AG09309 (cell line): ENCODE measurements at regions not wholly inside any gene's neighbourhood (a gene's known extent, or its start where the extent isn't known, plus 50 kb on each side); places are given as distances from the start of the nearest gene placed in this dataset.

Experiments used
- DNase-seq: peaks from one replicate; pipeline ENCODE4 v3.0.0-alpha.2; 2010; ENCODE audit warnings: low read depth
- H3K4me3 ChIP-seq: 2 replicates; pipeline ENCODE4 v1.5.1; 2011; ENCODE audit warnings: mild to moderate bottlenecking, low read depth, low read length, moderate library complexity; ENCODE audit not compliant: control insufficient read depth
- CTCF ChIP-seq: IDR thresholded peaks from 2 replicates; pipeline ENCODE4 v1.5.1; 2011; ENCODE audit warnings: mild to moderate bottlenecking, low read depth, low read length, inconsistent platforms; ENCODE audit not compliant: insufficient read depth, control insufficient read depth; ENCODE audit errors: missing control alignments

- H3K4me3 ChIP-seq: no peak overlapping the region
- no peak for DNase-seq
- no peak for TF ChIP-seq CTCF
These were observed 549.9 kb downstream of the GALC start for GRCh38 chr14:87443039-87443438.

GRCh38 chr14:87437158-87437557 is 555.8 kb downstream of the GALC start:
- H3K4me3 ChIP-seq: no peak overlapping the region
- DNase-seq: no peak
- no peak for TF ChIP-seq CTCF

DNA sequence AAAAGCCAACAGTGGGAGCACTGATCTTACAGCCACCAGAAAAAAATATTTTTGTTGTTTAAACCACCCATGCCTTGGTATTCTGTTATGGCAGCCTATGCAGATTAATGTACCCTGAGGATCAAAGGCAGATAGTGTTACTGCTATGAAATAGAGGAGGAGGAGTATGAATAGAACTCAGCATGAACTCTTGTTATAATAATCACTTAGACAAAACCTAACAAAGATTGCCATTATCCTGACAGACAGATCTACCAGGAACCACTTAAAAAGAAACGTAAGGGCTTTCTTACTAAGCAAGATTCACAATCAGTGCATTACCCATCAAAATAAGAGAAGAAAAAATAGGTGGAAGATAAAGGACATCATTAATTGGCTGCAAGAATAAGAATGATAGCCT is 558.3 kb downstream of the GALC start:
- no peak overlapping the region for H3K4me3 ChIP-seq
- DNase-seq: no peak
- no peak for TF ChIP-seq CTCF

GRCh38 chr14:87434011-87434410 is 559.0 kb downstream of the GALC start:
- no peak for DNase-seq

GRCh38 chr14:87432698-87433097 is 560.3 kb downstream of the GALC start:
- no peak overlapping the region for H3K4me3 ChIP-seq
- TF ChIP-seq CTCF: no peak
- DNase-seq: no peak

More at GRCh38 chr14:87434011-87434410, 559.0 kb downstream of the GALC start:
- TF ChIP-seq CTCF: no peak
- no peak overlapping the region for H3K4me3 ChIP-seq

GRCh38 chr14:87430810-87431209 is 562.2 kb downstream of the GALC start:
- no peak for DNase-seq
- no peak overlapping the region for H3K4me3 ChIP-seq
- TF ChIP-seq CTCF: no peak

GRCh38 chr14:87430214-87430613 is 562.8 kb downstream of the GALC start:
- DNase-seq: no peak
- H3K4me3 ChIP-seq: no peak overlapping the region
- no peak for TF ChIP-seq CTCF
